Uterus (tissue), 2 donors: ENCODE measurements at regions not wholly inside any gene's neighbourhood (a gene's known extent, or its start where the extent isn't known, plus 50 kb on each side); places are given as distances from the start of the nearest gene placed in this dataset.

Source experiments
- CTCF ChIP-seq, 4 experiments: fragments of 200-600 bp in 2 of 4; fragments of 450-650 bp in 2 of 4; sonication (generic) in 2 of 4; IDR thresholded peaks; one replicate each; pipeline ENCODE4 v1.5.1; 2016 to 2019; ENCODE audit warnings: antibody characterized with exemption in 4 of 4, mild to moderate bottlenecking in 2 of 4, moderate library complexity in 1 of 4
- POLR2A ChIP-seq, 2 donors: fragments of 450-650 bp; IDR thresholded peaks; one replicate each; pipeline ENCODE4 v1.6.1; 2016; ENCODE audit warnings: antibody characterized with exemption in 2 of 2, mild to moderate bottlenecking in 1 of 2, moderate library complexity in 1 of 2

GRCh38 chr7:12771378-12771877, 84.0 kb downstream of the ARL4A start:
- TF ChIP-seq POLR2A (IDR thresholded peaks at IDR 0.05) (no peak), CTCF (IDR thresholded peaks at IDR 0.05) (no peak)
